NCI-H1694 (cell line): ENCODE measurements at regions not wholly inside any gene's neighbourhood (a gene's known extent, or its start where the extent isn't known, plus 50 kb on each side); places are given as distances from the start of the nearest gene placed in this dataset.
A peak's percentile ranks its signal among the peaks of the same experiment; 100 is the strongest.

Experiments
- DNase-seq: peaks from one replicate; lab custom pipeline; 2025; lab: John Stamatoyannopoulos, UW

GRCh38 chr2:42917425-42917927, 125.1 kb upstream of the HAAO start:
- DNase-seq = peak; percentile 36

GRCh38 chr2:42916324-42916723, 123.9 kb upstream of the HAAO start:
- no peak for DNase-seq

DNA sequence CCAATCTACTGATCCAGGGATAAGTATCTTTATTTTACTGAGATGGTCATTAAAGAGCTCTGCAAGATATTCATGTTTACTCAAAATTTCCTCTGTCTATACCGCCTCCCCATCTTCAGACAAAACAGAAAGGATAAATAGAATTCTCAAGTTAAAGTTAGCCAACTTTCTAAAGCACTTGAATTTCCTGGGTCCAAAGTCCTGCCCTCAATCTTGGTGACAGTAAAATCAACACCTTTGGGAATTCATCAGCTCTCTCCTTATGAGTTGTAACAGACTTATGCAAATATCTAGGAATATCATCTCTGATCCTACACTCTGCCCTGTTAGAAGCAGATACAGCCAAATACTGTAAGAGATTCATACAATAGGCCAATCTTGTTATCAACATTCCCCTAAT, 122.5 kb upstream of the HAAO start:
- no peak for DNase-seq

- peak; percentile 78 for DNase-seq
Observed at GRCh38 chr2:42914314-42914713, 121.9 kb upstream of the HAAO start.

DNA sequence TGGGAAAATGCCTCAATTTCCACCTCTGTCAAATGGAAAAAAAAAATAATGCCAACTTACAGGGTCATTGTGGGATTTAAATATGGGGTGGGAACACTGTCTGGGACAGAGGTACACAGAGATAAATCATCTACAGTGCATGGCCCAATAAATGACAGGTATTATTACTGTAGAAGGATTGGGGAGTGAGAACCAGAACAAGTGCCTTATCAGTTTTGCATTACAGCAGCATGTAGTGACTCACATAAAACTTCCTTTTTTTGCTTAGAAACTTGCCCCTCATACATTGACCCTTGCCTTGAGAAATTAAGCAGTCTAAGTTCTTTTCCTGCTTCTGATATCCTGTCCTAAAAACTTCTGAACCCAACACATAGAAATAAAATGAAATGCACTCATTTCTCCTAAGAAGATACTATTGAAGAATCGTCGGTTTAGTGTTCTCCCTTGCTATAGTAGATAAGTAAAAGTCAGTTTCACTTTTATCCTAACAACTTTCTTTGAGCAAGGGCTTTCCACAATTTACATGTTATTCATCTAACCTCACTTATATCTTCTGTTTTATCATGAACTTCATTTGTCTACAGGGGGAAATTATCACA, 121.0 kb upstream of the HAAO start:
- no peak for DNase-seq

- DNase-seq = no peak
Observed at GRCh38 chr2:42910645-42911405, 118.4 kb upstream of the HAAO start.

DNA sequence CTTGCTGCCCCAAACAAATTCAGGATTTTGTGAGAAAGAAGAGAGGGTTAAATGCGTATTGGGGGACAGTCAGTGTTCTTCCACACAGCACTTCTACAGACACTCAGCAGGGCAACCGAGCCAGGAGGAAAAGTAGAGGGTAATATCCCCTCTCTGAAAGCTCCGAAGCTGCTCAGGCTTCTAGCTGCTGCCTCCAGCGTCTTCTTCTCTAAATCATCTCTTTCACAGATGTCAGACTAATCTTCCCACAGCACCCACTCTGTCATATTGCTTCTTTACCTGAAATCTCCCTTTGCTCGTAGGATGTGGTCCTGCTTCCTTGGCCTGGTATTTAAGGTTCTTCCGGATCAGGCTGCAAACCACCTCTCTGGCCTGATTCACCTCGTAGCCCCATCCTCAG, 117.6 kb upstream of the HAAO start:
- DNase-seq = no peak

GRCh38 chr2:42908518-42909200, 116.3 kb upstream of the HAAO start:
- no peak for DNase-seq

DNA sequence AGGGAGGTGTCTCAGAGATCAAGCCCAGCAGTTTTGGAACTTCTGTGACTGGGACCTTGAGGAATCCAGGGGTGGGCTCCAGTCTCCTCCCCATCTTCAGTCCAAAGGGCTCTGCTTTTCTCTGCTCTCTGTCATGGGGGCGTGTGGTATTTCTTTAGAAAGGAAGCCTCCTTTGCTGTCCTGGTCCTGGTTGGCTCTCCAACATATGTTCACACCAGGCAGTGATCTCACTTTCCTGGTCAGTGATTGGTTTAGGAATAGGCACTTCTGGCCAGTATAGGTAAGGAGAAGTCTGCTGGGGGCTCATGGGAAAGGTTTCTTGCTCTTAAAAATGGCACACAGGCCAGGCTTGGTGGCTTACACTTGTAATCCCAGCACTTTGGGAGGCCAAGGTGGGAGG, 115.5 kb upstream of the HAAO start:
- no peak for DNase-seq

- peak; percentile 20 for DNase-seq
Observed at GRCh38 chr2:42906557-42907411, 114.4 kb upstream of the HAAO start.

- no peak for DNase-seq
Observed at GRCh38 chr2:42906111-42906556, 113.8 kb upstream of the HAAO start.

DNA sequence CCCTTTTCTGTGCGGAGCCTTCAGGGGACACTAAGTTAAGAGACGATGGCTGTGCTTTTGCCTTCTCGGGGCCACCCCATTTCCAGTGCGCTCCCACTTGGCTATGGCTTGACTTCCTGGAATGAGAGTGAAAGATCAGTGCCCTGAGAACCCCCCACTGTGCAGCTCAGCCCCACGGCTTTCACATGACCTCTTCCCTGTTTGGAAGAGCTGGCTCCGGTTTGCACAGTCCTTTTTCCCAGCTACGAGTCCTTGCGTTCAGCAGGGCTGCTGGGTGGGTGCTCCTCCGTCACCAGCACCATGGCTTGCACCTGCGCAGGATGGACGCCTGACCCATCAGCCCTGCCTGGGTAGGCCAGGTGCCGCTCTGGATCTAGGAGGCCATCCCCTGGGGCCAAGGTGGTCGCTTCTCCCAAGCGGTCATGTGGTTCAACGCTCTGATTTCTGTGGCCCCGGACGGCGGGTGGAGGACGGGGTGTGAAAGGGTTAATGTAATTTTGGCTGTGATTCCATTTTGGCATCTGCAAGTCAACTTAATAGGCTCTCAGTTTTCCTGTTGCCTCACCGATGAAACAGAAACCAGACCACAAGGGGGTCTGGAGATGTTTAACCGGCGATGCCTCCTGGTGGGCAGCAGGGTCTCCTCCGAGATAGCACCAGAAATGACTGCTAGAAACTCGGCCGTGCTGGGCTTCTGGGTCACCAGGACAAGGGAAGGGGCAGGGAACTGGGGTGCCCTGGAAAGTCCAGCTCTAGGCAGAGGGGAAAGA, 113.1 kb upstream of the HAAO start:
- DNase-seq = peak; percentile 33

- DNase-seq = no peak
Observed at GRCh38 chr2:42904576-42904876, 112.1 kb upstream of the HAAO start.

DNA sequence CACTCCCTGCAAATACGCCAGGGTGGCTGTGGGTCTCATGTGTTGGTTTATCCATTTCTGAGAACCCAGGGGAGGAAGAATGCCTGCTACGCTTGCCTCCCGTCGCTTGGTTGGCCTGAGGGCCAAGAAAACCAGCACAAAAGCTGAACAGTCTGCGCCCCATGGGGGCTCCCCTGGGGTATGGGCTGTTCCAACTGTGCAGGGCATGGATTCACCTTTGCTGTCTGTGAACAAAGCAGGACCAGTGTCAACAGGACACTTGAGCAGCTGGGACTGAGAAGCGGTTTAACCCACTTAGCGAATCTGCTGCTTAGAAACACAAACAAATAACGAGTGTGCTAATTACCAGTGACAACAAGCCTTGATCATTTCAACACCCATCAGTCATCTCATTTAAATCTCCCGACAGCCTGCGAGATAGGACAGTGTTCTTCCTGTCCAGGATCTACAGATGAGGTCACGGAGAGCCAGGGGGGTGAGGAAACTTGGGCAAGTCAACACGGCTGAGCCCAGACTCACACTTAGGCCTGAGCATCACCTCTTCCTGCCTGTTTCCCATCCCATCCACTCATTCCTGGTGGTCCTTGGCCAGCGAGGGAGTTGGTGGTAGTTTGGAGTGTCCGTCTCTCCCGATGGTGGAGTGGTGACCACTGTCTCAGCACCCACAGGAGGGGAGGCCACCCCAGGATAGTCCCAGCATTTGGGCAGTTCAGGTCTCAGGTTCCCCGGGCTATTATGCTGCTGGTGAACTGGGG, 111.6 kb upstream of the HAAO start:
- peak; percentile 13 for DNase-seq

- no peak for DNase-seq
Observed at GRCh38 chr2:42902939-42903709, 110.7 kb upstream of the HAAO start.

DNA sequence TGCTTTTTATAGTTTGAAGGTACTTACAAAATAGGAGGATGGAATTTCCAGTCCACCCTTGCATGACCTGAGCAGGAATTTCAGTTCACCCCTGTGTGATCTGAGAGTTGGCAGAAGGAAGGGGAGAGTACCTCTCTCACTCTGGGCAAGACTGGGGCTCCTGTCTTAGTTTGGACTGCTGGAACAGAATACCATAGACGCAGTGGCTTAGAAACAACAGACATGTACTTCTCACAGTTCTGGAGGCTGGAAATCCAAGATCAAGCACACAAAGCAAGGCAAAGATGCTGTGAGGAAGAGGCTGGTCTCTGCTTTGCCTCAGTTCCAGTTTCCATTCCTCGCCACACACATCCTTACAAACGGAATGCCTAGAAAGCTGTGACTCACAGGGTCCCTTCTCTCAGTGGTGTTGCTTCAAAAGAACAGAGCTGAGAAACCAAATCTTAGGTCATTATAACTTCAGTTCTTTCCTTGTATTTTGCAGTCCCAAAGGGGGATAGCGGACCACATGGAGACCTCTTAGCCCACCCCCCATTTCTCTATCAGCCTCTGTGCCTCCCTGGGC, 108.8 kb upstream of the HAAO start:
- DNase-seq = no peak

DNA sequence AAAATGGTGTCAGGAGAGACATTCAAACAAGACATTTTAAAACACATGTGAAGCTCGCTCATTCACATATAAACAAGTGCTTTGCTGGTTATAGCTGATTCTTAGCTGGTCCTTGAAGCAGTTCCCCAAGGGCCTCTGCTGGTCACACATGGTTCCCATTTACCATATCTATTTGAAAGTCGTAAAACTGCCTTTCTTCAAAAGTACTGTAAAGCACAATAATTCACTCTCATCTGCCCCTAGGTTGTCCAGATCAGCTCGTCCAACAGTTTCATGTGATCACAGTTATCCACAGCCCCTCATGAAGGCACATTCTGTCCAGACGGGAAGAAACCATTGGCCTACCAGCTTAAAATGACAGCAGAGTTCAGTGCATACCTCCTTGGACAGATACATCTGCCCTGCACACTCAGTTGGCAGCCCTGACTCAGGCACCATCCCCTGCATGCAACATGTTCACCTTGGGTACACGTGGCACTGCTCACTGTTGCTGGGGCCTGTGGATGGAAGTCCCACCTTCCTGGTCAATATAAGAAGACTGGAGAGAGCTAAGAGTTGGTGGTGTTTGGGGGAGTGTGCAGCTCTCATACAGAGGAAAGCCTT, 108.0 kb upstream of the HAAO start:
- DNase-seq = no peak

GRCh38 chr2:42897358-42897757, 105.0 kb upstream of the HAAO start:
- no peak for DNase-seq

GRCh38 chr2:42895791-42896135, 103.4 kb upstream of the HAAO start:
- DNase-seq = no peak
